ENCODE measurements at regions not wholly inside any gene's neighbourhood (a gene's known extent, or its start where the extent isn't known, plus 50 kb on each side); places are given as distances from the start of the nearest gene placed in this dataset.

- WGBS: 90% methylated on average over 7 of the region's 7 CpGs
- H3K4me3 ChIP-seq (ENCODE audit: low read length in 2 of 2): no peak overlapping the region
- H3K36me3 ChIP-seq (ENCODE audit: control insufficient read depth in 2 of 2, insufficient read depth in 2 of 2, low read length in 1 of 2): no peaks in the 10 kb centered on the region
- peaks cover 21 to 22% of the 10 kb centered on the region in 2 donors for H3K4me1 ChIP-seq (ENCODE audit: control insufficient read depth in 2 of 2, insufficient read depth in 2 of 2, low read length in 2 of 2)
- no peak overlapping the region for H3K27ac ChIP-seq (ENCODE audit: low read depth in 1 of 2, low read length in 1 of 2)
- no peaks in the 10 kb centered on the region for H3K27me3 ChIP-seq (ENCODE audit: control insufficient read depth in 2 of 2, insufficient read depth in 1 of 2, low read length in 1 of 2)
- no peak for DNase-seq (ENCODE audit: low read depth in 6 of 9, low spot score in 9 of 9)
- H3K9me3 ChIP-seq (ENCODE audit: control insufficient read depth in 2 of 2, insufficient read depth in 1 of 2, low read length in 1 of 2): no peaks in the 10 kb centered on the region
Measured at GRCh38 chr10:113303544-113304146, 249.2 kb upstream of the HABP2 start.

GRCh38 chr10:113304726-113305125 lies 248.1 kb upstream of the HABP2 start:
- H3K9me3 ChIP-seq (ENCODE audit: control insufficient read depth in 2 of 2, insufficient read depth in 1 of 2, low read length in 1 of 2): no peaks in the 10 kb centered on the region
- no peaks in the 10 kb centered on the region for H3K27me3 ChIP-seq (ENCODE audit: control insufficient read depth in 2 of 2, insufficient read depth in 1 of 2, low read length in 1 of 2)
- no peak overlapping the region for H3K4me3 ChIP-seq (ENCODE audit: low read length in 2 of 2)
- no peaks in the 10 kb centered on the region for H3K36me3 ChIP-seq (ENCODE audit: control insufficient read depth in 2 of 2, insufficient read depth in 2 of 2, low read length in 1 of 2)
- no peak overlapping the region for H3K27ac ChIP-seq (ENCODE audit: low read depth in 1 of 2, low read length in 1 of 2)
- WGBS: 98% methylated on average over 5 of the region's 5 CpGs
- DNase-seq (ENCODE audit: low read depth in 6 of 9, low spot score in 9 of 9): no peak
- H3K4me1 ChIP-seq (ENCODE audit: control insufficient read depth in 2 of 2, insufficient read depth in 2 of 2, low read length in 2 of 2): peaks cover 11% of the 10 kb centered on the region in 2 donors

GRCh38 chr10:113305871-113306270 lies 247.0 kb upstream of the HABP2 start:
- WGBS: 97% methylated on average over 5 of the region's 5 CpGs
- Histone ChIP-seq H3K4me1 (ENCODE audit: control insufficient read depth in 2 of 2, insufficient read depth in 2 of 2, low read length in 2 of 2) (peaks cover 1 to 5% of the 10 kb centered on the region in 2 donors), H3K27ac (ENCODE audit: low read depth in 1 of 2, low read length in 1 of 2) (no peak overlapping the region), H3K36me3 (ENCODE audit: control insufficient read depth in 2 of 2, insufficient read depth in 2 of 2, low read length in 1 of 2) (no peaks in the 10 kb centered on the region), H3K9me3 (ENCODE audit: control insufficient read depth in 2 of 2, insufficient read depth in 1 of 2, low read length in 1 of 2) (no peaks in the 10 kb centered on the region), H3K27me3 (ENCODE audit: control insufficient read depth in 2 of 2, insufficient read depth in 1 of 2, low read length in 1 of 2) (no peaks in the 10 kb centered on the region), H3K4me3 (ENCODE audit: low read length in 2 of 2) (no peak overlapping the region)
- no peak for DNase-seq (ENCODE audit: low read depth in 6 of 9, low spot score in 9 of 9)

- no peak overlapping the region for H3K27ac ChIP-seq (ENCODE audit: low read depth in 1 of 2, low read length in 1 of 2)
- H3K4me3 ChIP-seq (ENCODE audit: low read length in 2 of 2): no peak overlapping the region
- WGBS: 97% methylated on average over 4 of the region's 4 CpGs
- H3K36me3 ChIP-seq (ENCODE audit: control insufficient read depth in 2 of 2, insufficient read depth in 2 of 2, low read length in 1 of 2): no peaks in the 10 kb centered on the region
- DNase-seq (ENCODE audit: low read depth in 6 of 9, low spot score in 9 of 9): no peak
- no peaks in the 10 kb centered on the region for H3K27me3 ChIP-seq (ENCODE audit: control insufficient read depth in 2 of 2, insufficient read depth in 1 of 2, low read length in 1 of 2)
- no peaks in the 10 kb centered on the region for H3K4me1 ChIP-seq (ENCODE audit: control insufficient read depth in 2 of 2, insufficient read depth in 2 of 2, low read length in 2 of 2)
- no peaks in the 10 kb centered on the region for H3K9me3 ChIP-seq (ENCODE audit: control insufficient read depth in 2 of 2, insufficient read depth in 1 of 2, low read length in 1 of 2)
Measured at GRCh38 chr10:113309791-113310190, 243.1 kb upstream of the HABP2 start.

GRCh38 chr10:113310347-113310746 lies 242.5 kb upstream of the HABP2 start:
- no peaks in the 10 kb centered on the region for H3K27me3 ChIP-seq (ENCODE audit: control insufficient read depth in 2 of 2, insufficient read depth in 1 of 2, low read length in 1 of 2)
- H3K36me3 ChIP-seq (ENCODE audit: control insufficient read depth in 2 of 2, insufficient read depth in 2 of 2, low read length in 1 of 2): no peaks in the 10 kb centered on the region
- no peaks in the 10 kb centered on the region for H3K4me1 ChIP-seq (ENCODE audit: control insufficient read depth in 2 of 2, insufficient read depth in 2 of 2, low read length in 2 of 2)
- H3K27ac ChIP-seq (ENCODE audit: low read depth in 1 of 2, low read length in 1 of 2): no peak overlapping the region
- no peaks in the 10 kb centered on the region for H3K9me3 ChIP-seq (ENCODE audit: control insufficient read depth in 2 of 2, insufficient read depth in 1 of 2, low read length in 1 of 2)
- H3K4me3 ChIP-seq (ENCODE audit: low read length in 2 of 2): no peak overlapping the region
- WGBS: 40% methylated on average over 7 of the region's 7 CpGs
- no peak for DNase-seq (ENCODE audit: low read depth in 6 of 9, low spot score in 9 of 9)

GRCh38 chr10:113313048-113313602 lies 239.7 kb upstream of the HABP2 start:
- no peak overlapping the region for H3K4me3 ChIP-seq (ENCODE audit: low read length in 2 of 2)
- 98% methylated on average over 5 of the region's 5 CpGs for WGBS
- no peaks in the 10 kb centered on the region for H3K4me1 ChIP-seq (ENCODE audit: control insufficient read depth in 2 of 2, insufficient read depth in 2 of 2, low read length in 2 of 2)
- no peaks in the 10 kb centered on the region for H3K9me3 ChIP-seq (ENCODE audit: control insufficient read depth in 2 of 2, insufficient read depth in 1 of 2, low read length in 1 of 2)
- no peak overlapping the region for H3K27ac ChIP-seq (ENCODE audit: low read depth in 1 of 2, low read length in 1 of 2)
- no peaks in the 10 kb centered on the region for H3K27me3 ChIP-seq (ENCODE audit: control insufficient read depth in 2 of 2, insufficient read depth in 1 of 2, low read length in 1 of 2)
- DNase-seq (ENCODE audit: low read depth in 6 of 9, low spot score in 9 of 9): no peak
- H3K36me3 ChIP-seq (ENCODE audit: control insufficient read depth in 2 of 2, insufficient read depth in 2 of 2, low read length in 1 of 2): peaks cover 0 to 3% of the 10 kb centered on the region in 2 donors

- Histone ChIP-seq H3K27me3 (ENCODE audit: control insufficient read depth in 2 of 2, insufficient read depth in 1 of 2, low read length in 1 of 2) (no peaks in the 10 kb centered on the region), H3K4me3 (ENCODE audit: low read length in 2 of 2) (no peak overlapping the region), H3K4me1 (ENCODE audit: control insufficient read depth in 2 of 2, insufficient read depth in 2 of 2, low read length in 2 of 2) (no peaks in the 10 kb centered on the region), H3K36me3 (ENCODE audit: control insufficient read depth in 2 of 2, insufficient read depth in 2 of 2, low read length in 1 of 2) (peaks cover 0 to 3% of the 10 kb centered on the region in 2 donors), H3K27ac (ENCODE audit: low read depth in 1 of 2, low read length in 1 of 2) (no peak overlapping the region), H3K9me3 (ENCODE audit: control insufficient read depth in 2 of 2, insufficient read depth in 1 of 2, low read length in 1 of 2) (no peaks in the 10 kb centered on the region)
- 94% methylated on average over 4 of the region's 4 CpGs for WGBS
- DNase-seq (ENCODE audit: low read depth in 6 of 9, low spot score in 9 of 9): no peak
Measured at GRCh38 chr10:113313722-113314121, 239.1 kb upstream of the HABP2 start.

- DNase-seq (ENCODE audit: low read depth in 6 of 9, low spot score in 9 of 9): no peak
- 99% methylated on average over 4 of the region's 4 CpGs for WGBS
- Histone ChIP-seq H3K4me1 (ENCODE audit: control insufficient read depth in 2 of 2, insufficient read depth in 2 of 2, low read length in 2 of 2) (no peaks in the 10 kb centered on the region), H3K27me3 (ENCODE audit: control insufficient read depth in 2 of 2, insufficient read depth in 1 of 2, low read length in 1 of 2) (no peaks in the 10 kb centered on the region), H3K4me3 (ENCODE audit: low read length in 2 of 2) (no peak overlapping the region), H3K27ac (ENCODE audit: low read depth in 1 of 2, low read length in 1 of 2) (no peak overlapping the region), H3K9me3 (ENCODE audit: control insufficient read depth in 2 of 2, insufficient read depth in 1 of 2, low read length in 1 of 2) (no peaks in the 10 kb centered on the region), H3K36me3 (ENCODE audit: control insufficient read depth in 2 of 2, insufficient read depth in 2 of 2, low read length in 1 of 2) (peaks cover 0 to 3% of the 10 kb centered on the region in 2 donors)
Measured at GRCh38 chr10:113316506-113316905, 236.3 kb upstream of the HABP2 start.

GRCh38 chr10:113317489-113317888 lies 235.4 kb upstream of the HABP2 start:
- peaks cover 0 to 4% of the 10 kb centered on the region in 2 donors for H3K4me1 ChIP-seq (ENCODE audit: control insufficient read depth in 2 of 2, insufficient read depth in 2 of 2, low read length in 2 of 2)
- no peak for DNase-seq (ENCODE audit: low read depth in 6 of 9, low spot score in 9 of 9)
- H3K4me3 ChIP-seq (ENCODE audit: low read length in 2 of 2): no peak overlapping the region
- 78% methylated on average over 10 of the region's 10 CpGs for WGBS
- no peak overlapping the region for H3K27ac ChIP-seq (ENCODE audit: low read depth in 1 of 2, low read length in 1 of 2)
- peaks cover 0 to 3% of the 10 kb centered on the region in 2 donors for H3K36me3 ChIP-seq (ENCODE audit: control insufficient read depth in 2 of 2, insufficient read depth in 2 of 2, low read length in 1 of 2)
- H3K9me3 ChIP-seq (ENCODE audit: control insufficient read depth in 2 of 2, insufficient read depth in 1 of 2, low read length in 1 of 2): no peaks in the 10 kb centered on the region
- no peaks in the 10 kb centered on the region for H3K27me3 ChIP-seq (ENCODE audit: control insufficient read depth in 2 of 2, insufficient read depth in 1 of 2, low read length in 1 of 2)
